ENCODE measurements at regions not wholly inside any gene's neighbourhood (a gene's known extent, or its start where the extent isn't known, plus 50 kb on each side); places are given as distances from the start of the nearest gene placed in this dataset.

- no peak for TF ChIP-seq CTCF (IDR thresholded peaks at IDR 0.05; ENCODE audit: insufficient read depth, low read length, missing control alignments)
- ChIA-PET CTCF (interaction anchor here (0.6 kb wide), 1 partner anchor 376 kb away, joined by 3 read pairs; no protein-coding TSS in a partner anchor), POLR2A (no interaction called here)
- no peak for DNase-seq (ENCODE audit: low read depth, low spot score)
- no peak overlapping the region for H3K4me3 ChIP-seq (ENCODE audit: low read depth, low read length)
Observed at GRCh38 chr11:131253142-131253655, 117.2 kb upstream of the NTM start.

- POLR2A ChIA-PET: no interaction called here
- TF ChIP-seq CTCF (IDR thresholded peaks at IDR 0.05; ENCODE audit: insufficient read depth, low read length, missing control alignments): no peak
- CTCF ChIA-PET: interaction anchor here (0.6 kb wide), 1 partner anchor 375 kb away, joined by 3 read pairs; no protein-coding TSS in a partner anchor
- DNase-seq (ENCODE audit: low read depth, low spot score): no peak
- no peak overlapping the region for H3K4me3 ChIP-seq (ENCODE audit: low read depth, low read length)
Observed at GRCh38 chr11:131253656-131254151, 116.7 kb upstream of the NTM start.

GRCh38 chr11:131254254-131254653, 116.2 kb upstream of the NTM start:
- POLR2A ChIA-PET: no interaction called here
- DNase-seq (ENCODE audit: low read depth, low spot score): no peak
- CTCF ChIA-PET: no interaction called here
- H3K4me3 ChIP-seq (ENCODE audit: low read depth, low read length): no peak overlapping the region
- TF ChIP-seq CTCF (IDR thresholded peaks at IDR 0.05; ENCODE audit: insufficient read depth, low read length, missing control alignments): no peak

GRCh38 chr11:131274233-131274632, 96.2 kb upstream of the NTM start:
- CTCF ChIA-PET: no interaction called here

GRCh38 chr11:131275580-131275979, 94.8 kb upstream of the NTM start:
- no peak for TF ChIP-seq CTCF (IDR thresholded peaks at IDR 0.05; ENCODE audit: insufficient read depth, low read length, missing control alignments)
- no peak for DNase-seq (ENCODE audit: low read depth, low spot score)
- ChIA-PET POLR2A (no interaction called here), CTCF (no interaction called here)
- no peak overlapping the region for H3K4me3 ChIP-seq (ENCODE audit: low read depth, low read length)

More at GRCh38 chr11:131274233-131274632, 96.2 kb upstream of the NTM start:
- no peak for TF ChIP-seq CTCF (IDR thresholded peaks at IDR 0.05; ENCODE audit: insufficient read depth, low read length, missing control alignments)
- no peak overlapping the region for H3K4me3 ChIP-seq (ENCODE audit: low read depth, low read length)
- POLR2A ChIA-PET: no interaction called here
- DNase-seq (ENCODE audit: low read depth, low spot score): no peak

- TF ChIP-seq CTCF (IDR thresholded peaks at IDR 0.05; ENCODE audit: insufficient read depth, low read length, missing control alignments): no peak
- H3K4me3 ChIP-seq (ENCODE audit: low read depth, low read length): no peak overlapping the region
- POLR2A ChIA-PET: no interaction called here
- CTCF ChIA-PET: no interaction called here
- DNase-seq (ENCODE audit: low read depth, low spot score): no peak
Observed at GRCh38 chr11:131278472-131278871, 91.9 kb upstream of the NTM start.
